ENCODE measurements at regions not wholly inside any gene's neighbourhood (a gene's known extent, or its start where the extent isn't known, plus 50 kb on each side); places are given as distances from the start of the nearest gene placed in this dataset.
"Not testable (repeated sequence)": the region's sequence is repeated elsewhere in the genome, so short reads cannot be mapped to it uniquely, and the experiment has no call there.

GRCh38 chr1:239952348-239953308 lies 139.1 kb upstream of the FMN2 start:
- no peak for DNase-seq

- DNase-seq = no peak
These were observed 136.8 kb upstream of the FMN2 start for GRCh38 chr1:239954836-239955235.

GRCh38 chr1:239955431-239955830 lies 136.3 kb upstream of the FMN2 start:
- DNase-seq = no peak

DNA sequence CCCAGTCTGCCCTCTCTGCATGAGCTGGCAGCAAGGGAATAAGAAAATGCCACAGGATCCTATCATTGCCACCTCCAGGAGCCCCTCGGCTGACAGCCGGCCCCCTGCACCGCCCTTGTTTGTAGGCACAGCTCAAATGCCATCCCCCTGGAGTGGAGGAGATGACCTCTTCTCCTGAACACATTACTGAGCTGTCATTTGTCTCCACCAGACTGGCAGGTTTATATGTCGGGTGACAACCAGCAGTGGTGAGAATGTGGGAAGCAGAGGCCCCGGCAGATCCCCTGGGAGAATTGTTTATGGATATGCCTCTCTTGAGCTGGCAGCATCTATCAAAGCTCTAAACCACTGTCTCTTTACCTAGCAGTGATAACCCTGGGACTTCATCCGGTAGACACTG lies 135.4 kb upstream of the FMN2 start:
- DNase-seq = no peak

DNA sequence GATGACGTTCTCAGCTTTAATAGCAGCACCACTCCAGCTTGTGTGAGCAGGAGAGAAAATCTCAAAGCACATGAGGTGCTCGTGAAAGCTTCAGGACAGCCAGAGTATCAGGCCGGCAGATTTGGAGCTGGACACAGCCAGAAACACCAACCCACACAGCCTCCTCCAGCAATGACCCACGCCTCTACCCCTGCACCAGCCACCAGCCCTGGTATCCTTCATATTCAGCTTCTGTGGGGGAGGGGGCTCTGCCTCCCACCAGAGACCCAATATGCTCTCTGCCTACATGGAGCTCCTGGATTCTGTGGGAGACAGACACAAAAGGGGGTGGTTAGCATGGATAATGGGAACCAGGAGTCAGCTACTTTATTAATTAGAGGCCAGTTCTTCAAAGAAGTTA lies 133.6 kb upstream of the FMN2 start:
- DNase-seq = no peak

GRCh38 chr1:239960366-239960765 lies 131.3 kb upstream of the FMN2 start:
- DNase-seq = no peak

DNA sequence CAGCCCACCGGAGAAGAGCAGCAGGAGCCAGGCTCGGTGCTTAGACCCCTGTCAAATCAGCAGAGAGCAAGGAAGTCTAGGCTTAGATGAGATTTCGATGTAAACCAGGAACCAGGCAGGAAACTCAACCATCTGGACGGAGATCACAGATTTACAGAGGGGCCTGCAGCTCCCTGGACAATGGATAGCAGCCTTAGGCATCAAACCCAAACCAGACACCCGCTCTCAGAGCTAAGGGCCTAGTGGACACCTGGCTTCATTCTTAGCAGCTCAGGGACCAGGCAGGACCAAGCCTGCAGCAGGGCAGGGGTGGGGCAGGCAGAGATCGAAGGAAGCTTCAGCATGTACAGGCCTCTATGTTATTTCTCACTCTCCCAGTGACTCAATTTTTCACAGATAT lies 127.8 kb upstream of the FMN2 start:
- DNase-seq = no peak

- peak; percentile 20 to 40 for DNase-seq
These were observed 115.3 kb upstream of the FMN2 start for GRCh38 chr1:239976130-239976968.

DNA sequence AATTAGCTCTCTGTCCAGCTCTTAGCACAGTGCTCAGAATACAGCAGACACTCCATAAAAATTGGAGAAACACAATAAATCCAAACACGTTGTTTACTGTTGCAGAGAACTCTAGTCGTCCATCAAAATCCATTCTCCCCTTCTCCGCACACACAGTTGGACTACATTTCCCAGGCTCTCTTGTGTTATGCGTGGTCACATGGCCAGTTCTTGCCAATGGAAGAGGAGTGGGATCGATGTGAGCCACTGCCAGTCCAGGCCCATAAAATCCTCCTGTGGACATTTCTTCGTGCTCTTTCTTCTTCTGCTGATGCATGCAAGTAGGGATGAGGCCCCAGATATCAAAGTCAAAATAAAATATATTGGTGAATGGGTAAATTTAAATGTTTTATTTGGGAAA lies 114.3 kb upstream of the FMN2 start:
- no peak for DNase-seq

GRCh38 chr1:239979456-239979855 lies 112.2 kb upstream of the FMN2 start:
- DNase-seq = no peak

DNA sequence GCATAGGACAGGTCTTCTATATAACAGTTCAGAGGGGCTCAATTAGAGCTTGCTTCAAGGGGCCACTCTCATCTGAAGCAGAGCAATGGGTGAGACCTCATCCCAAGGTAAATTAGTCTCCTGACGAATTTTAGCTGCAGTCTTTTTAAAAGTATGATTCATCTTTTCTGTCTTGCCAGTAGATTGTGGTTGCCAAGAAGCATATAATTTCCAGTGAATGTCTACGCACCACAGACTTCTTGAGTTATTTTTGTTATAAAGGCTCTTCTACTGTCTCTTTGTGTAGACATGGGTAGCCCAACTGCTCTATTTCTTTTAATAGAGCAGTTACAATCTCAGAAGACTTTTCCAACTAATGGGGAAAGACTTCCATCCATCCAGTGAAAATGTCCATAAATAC lies 108.9 kb upstream of the FMN2 start:
- no peak for DNase-seq

GRCh38 chr1:239985044-239985443 lies 106.6 kb upstream of the FMN2 start:
- DNase-seq = no peak

GRCh38 chr1:239987103-239987745 lies 104.5 kb upstream of the FMN2 start:
- DNase-seq = no peak

DNA sequence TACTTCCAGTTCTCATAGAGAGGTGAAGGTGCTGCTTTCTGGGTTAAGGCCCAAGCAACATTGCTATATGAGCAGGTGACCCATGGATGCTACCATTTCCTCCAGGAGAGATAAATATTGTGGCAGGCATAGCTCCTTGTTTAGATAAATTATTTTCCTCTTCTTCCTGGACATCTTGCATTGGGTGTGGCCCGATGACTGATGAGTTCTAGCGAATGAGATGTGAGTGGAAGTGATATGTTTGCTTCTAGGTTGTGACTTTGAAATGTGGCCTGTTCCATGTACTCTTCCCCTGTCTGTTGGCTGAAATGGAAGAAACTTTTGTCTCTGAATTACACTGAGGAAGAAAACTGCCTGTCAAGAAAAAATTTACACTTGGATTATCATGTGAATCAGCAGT lies 101.7 kb upstream of the FMN2 start:
- DNase-seq = no peak

DNA sequence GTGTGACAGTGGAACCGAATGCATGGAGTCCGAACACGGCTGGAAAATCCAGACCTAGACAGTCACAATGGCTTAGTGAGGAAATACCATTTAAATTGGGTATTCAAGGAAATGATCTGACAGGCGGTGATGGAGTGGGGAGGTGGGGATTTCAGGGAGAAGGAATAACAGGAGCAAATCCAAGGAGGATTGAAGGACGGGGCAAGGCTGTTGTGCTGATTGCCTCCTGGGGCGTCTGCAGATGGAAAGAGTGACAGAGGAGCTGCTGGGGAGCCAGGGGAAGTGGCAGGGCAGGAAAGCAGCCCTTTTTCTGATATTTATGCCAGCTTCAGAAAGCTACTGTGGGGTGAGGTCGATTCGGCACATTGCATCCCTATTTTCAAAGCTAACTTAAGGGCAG lies 99.1 kb upstream of the FMN2 start:
- not testable (repeated sequence) for DNase-seq

DNA sequence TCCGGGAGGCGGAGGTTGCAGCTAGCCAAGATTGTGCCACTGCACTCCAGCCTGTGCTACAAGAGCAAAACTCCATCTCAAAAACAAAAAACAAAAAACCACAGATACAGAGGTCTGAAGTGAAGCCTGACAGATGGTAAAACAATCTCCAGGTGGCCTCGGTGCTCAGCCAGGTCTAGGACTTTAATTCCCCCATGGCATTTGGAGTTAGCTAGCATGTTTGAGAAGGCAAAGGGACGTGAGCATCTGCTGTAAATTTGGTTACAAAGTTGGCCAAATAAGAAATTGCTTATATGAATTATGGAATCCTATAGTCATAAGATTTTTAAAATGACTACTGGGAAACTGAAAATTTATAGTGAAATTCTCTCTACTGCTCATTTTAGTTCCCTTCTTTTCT lies 98.3 kb upstream of the FMN2 start:
- no peak for DNase-seq

GRCh38 chr1:239995281-239995680 lies 96.4 kb upstream of the FMN2 start:
- no peak for DNase-seq

GRCh38 chr1:239997160-239997514 lies 94.5 kb upstream of the FMN2 start:
- DNase-seq = no peak

DNA sequence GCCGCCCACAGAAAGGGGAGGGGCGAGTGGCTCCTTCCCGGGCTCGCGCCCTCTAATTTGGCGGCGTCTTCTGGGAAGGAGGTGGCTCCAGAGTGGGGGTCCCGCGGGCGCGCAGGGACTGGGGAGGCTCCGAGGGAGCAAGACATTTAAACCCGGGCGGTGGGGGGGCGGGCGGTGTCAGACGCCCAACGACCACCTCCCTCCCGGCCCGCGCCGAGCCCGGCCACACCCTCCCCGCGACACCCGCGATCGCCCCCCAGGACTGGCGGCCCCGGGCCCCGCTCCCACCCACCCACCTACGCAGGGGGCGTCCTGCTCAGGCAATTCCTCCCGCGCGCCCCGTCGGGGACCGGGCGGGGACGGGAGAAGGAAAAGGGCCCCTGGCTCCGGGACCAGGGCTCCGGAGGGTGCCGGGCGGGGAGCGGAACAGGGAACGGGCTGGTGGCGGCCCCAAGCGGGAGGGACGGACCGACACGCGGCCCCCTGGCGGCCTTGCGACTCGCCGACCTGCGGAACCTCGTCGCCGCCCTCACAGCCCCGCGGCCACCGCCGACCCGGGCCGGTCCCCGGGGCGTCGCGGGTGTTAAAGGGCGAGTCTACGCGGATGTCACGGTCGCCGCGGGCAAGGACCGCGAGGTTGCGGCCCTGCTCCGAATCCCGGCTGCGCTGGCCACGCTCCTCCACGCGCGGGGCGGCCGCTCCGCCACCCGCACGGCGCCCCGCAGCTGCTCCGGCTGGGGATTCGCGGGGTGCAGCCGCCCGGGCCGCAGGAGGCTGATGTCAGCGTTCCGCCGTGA lies 94.0 kb upstream of the FMN2 start:
- DNase-seq = no peak

DNA sequence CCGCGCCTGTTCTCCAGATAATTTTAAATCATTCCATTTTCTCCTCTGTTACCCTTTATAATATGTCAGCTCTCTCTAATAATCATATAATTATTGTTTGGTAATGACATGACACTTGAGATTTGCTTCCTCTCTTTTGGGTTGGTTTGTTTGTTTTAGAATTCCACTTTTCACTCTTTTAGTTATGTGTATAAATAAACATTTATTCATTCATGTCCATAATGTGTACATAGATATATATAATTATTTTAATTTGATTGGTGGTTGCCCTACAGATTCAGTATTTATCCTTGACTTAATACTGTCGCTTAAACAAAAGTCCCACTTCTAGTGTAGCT lies 93.4 kb upstream of the FMN2 start:
- no peak for DNase-seq

GRCh38 chr1:239999170-239999569 lies 92.5 kb upstream of the FMN2 start:
- DNase-seq = no peak

GRCh38 chr1:240000634-240001033 lies 91.0 kb upstream of the FMN2 start:
- no peak for DNase-seq

All from CD4-positive, alpha-beta T cell treated with Interferon alpha-2 for 1 hour (primary cell).